NCI-H2227 treated with DMSO at 0.1 percent for 48 hours (cell line): ENCODE measurements at regions not wholly inside any gene's neighbourhood (a gene's known extent, or its start where the extent isn't known, plus 50 kb on each side); places are given as distances from the start of the nearest gene placed in this dataset.

Source experiments
- DNase-seq: peaks from one replicate; lab custom pipeline; 2025; lab: John Stamatoyannopoulos, UW

DNA sequence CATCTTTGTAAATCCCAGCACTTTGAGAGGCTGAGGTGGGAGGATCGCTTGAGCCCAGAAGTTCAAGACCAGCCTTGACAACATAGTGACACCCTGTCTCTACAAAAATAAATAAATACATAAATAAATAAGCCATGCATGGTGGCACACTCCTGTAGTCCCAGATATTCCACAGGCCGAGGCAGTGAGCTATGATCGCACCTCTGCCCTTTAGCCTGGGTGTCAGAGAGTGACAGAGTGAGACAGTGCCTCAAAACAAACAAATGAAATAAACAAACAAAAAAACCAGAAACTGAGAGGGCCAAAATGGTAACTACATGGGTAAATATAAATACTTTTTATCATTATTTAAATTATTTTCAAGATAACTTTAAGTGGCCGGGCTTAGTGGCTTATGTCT is 445.4 kb downstream of the ZIC1 start:
- no peak for DNase-seq

DNA sequence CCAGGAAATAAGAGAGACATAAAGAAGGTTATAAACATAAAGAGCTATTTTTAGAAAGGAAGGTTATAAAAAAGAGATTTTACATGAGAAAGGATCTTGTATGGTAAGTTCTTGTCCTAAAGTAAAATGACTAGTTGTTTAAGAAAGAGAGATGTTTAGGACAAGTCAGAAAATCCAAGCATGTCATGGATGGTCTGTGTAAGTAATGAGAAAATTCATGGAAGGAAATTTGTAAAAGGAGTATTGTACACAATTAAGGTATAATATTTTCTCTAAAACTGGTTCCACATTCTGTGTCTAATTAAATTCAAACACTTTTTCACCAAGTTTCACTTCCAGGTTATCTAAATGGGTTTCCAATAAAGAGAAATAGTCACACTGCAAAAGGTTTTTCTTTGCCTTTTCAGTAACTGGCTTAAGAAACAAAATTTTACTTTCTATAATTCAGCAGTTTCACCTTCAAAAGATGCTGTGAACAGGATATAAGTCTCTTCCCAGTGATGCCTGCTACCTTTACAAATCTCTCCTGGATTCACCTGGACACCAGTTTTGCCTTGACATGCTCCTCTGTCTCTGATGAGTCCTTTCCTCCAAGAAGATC is 455.7 kb downstream of the ZIC1 start:
- DNase-seq: no peak

DNA sequence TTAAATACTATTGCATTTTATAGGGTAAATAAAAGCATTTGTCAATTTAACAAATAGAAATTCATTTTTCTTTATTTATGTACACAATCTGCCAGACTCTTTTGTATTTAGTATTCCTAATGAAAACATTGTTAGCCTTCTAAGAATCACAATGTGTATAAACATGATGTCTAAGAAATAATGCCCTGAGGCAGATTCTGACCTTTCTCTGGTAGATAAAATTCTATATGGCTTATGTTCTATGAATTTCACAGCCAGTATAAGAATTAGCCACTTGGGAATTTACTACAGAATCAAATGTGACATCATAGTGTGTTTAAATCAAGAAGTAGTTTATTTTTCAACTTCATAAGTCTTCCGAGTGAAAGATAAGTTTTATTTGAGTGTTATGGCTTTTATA is 457.4 kb downstream of the ZIC1 start:
- DNase-seq: no peak

DNA sequence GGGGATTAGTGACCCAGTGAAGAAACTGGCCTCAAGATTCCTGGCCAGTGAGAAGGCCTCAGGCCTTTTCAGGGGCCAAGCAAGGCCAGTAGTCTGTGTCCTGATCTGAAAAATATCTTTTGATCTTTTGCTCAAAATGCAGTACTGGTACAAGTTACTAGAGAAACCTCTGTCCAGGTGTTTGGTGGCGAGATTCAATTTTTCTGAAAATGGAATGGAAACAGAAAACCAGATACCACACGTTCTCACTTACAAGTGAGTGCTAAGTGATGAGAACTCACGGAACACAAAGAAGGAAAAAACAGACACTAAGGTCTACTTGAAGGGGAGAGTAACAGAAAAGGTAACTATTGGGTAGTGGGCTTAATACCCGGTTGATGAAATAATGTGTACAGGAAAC is 463.4 kb downstream of the ZIC1 start:
- no peak for DNase-seq

DNA sequence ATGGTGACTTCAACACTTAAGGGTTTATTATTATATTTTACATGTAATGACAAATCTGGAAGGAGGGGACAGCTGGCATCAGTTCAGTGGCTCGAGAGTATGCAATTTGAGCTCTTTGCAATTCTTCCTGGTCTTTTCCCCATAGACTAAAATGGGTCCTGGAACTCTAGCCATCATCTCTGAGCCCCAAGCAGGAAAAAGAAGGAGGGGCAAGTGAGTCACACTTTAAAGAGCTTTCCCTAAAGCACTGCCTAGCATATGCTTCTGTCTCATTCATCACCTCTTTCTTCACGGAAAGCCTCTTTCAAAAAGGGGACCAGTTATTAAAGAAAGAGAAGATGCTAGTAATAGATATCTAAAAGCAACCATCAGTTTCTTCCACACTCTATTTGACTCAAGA is 466.3 kb downstream of the ZIC1 start:
- no peak for DNase-seq

DNA sequence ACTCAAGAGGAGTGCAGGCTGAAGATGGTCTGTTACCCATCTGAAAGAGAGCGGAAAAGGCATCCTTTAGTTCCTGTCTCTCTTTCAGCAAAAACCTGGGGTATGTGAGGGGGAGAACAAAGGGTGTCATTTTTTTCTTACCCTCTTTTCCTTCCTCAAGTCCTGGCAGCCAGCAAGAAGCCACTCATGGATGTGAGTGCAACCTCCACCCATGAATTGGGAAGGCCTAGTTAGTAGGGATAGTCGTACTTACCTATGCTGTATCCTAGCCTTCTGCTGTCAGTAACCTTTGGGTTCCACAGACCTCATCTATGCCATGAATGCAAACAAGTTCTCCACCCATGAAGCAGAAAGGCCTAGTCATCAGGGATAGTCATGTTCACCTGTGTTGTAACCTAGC is 472.8 kb downstream of the ZIC1 start:
- no peak for DNase-seq

DNA sequence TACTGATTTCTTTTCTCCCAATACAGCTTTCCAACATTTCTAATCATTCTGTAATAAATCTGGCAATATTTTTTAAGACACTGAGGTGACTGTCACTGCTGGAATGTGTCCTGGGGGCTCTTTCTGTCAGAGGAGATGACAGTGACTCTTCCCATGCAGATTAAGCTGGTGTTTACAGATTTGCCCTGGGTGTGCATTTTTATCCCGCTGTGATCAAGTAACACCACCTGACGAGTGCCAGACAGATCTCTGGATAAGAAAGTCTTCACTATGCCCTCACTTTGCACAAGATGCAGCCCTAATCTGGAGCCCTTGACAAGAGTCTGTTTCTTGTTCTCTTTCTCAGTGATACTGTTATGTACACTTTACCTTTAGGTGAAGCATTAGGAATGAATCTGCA is 477.7 kb downstream of the ZIC1 start:
- no peak for DNase-seq

DNA sequence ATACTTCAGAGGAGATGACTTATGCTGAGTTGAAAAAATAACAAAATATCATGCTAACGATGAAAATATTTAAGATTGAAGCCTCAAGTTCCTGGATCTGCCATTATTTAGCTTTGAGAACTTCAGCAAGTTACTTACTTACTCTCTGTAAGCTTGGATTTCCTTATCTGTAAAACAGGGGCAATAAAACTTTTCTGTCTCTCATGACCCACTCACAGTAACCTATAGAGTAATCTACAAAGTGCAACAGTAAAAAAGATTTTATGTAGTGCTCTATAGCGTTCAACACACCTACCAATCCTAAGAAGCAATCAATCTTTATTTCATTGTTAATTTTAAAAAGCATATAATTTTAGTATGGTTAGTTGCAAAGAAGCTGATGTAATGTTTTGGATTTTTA is 478.6 kb downstream of the ZIC1 start:
- DNase-seq: no peak

DNA sequence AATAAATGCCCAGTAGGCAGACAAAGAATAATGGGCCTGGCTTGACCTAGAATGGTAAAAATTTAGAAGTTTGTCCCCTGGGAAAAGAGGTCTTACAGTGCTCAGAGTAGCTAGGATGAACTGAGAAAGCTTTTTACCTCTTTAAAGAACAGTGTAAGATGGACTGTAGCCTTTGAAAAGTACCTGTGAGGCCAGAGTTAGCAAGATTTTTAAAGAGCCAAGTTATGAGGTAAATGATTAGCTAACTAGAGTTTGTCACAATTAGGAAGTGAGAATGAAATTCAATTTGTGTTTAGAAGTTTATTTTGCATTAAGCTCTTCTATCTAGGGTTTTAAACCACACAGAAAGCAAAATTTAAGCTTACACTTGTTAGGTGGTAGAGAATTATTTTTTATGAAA is 480.9 kb downstream of the ZIC1 start:
- no peak for DNase-seq

DNA sequence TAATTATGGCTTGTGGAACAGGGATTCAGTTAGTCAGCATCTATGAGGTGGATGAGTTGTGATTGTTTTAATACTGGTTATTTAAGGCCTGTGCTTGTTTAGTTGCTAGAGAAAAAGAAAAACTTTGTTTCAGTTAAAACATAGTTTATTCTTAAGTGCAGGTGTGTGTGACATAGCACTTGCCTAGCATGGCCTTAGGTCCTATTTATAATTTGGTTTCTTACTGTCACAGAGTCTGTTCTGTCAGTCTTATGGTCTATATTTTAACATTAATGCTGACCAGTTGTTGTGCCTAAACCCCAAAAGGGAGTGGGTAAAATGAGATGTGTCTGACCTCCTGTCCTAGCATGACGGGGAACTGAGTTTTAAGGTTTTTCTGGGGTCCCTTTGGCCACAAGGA is 486.3 kb downstream of the ZIC1 start:
- no peak for DNase-seq

DNA sequence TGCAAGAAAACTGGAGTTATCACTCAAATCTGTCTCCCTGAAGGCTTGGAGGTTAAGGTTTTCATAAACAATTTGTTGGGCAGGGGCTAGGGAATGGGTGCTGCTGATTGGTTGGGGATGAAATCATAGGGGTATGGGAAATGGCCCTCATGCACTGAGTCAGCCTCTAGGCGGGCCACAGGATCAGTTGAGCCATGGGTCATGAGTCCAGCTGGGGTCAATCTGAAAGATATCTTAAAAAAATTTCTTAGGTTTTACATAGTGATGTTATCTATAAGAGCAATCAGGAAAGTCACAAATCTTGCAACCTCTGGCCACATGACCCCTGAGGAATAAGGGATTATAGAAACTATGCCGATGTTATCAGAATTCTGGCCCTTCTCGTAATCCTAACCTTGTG is 491.7 kb downstream of the ZIC1 start:
- DNase-seq: no peak

DNA sequence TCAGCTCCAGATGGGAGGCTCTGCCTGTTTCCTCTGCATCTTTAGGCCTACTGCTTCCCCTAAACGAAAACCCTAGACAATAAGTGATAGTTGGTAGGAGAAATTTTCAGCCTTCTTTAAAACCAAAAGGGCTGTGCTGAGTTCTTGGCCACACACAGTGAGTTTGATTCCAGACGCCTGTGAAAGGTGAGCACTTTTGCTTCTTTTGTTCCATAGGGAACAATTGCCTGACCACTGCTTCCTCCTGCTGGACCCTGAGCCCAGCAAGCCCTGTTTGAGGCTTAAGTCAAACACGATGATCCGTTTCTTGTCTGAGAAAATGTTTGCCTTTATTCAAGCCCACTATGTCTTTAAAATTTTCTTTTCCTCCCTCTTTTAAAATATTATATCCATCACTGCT is 493.9 kb downstream of the ZIC1 start:
- no peak for DNase-seq

DNA sequence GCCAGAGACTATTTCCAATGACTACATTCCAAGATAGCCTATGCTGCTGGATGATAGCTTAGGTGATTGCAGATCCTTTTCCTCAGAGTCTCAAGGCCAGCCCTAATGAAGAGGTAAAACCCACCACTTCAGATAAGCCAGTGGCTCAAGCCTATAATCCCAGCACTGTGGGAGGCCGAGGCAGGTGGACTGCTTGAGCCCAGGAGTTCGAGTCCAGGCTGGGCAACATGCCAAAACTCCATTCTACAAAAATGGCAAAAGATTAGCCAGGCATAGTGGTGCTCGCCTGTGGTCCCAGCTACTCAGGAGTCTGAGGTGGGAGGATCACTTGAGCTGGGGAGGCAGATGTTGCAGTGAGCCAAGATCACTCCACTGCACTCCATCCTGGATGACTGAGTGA is 495.3 kb downstream of the ZIC1 start:
- no peak for DNase-seq

DNA sequence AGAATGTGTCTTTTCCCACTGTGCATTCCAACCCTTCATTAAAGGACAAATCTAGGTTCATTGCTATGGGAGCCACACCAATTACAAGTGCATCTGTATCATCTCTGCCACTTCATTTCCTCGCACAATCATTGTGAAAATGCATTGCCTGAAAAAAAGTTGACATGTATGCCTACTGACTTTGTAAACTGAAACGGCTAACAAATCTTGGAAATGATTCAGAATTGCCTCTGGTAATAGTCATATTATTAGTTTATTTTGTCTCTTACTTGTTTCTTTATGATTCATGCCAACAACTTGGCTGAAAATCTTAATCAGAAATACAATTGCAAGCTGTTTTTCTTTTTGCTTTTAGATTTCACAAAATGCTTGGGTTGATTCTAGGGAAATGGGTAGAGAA is 497.1 kb downstream of the ZIC1 start:
- no peak for DNase-seq

DNA sequence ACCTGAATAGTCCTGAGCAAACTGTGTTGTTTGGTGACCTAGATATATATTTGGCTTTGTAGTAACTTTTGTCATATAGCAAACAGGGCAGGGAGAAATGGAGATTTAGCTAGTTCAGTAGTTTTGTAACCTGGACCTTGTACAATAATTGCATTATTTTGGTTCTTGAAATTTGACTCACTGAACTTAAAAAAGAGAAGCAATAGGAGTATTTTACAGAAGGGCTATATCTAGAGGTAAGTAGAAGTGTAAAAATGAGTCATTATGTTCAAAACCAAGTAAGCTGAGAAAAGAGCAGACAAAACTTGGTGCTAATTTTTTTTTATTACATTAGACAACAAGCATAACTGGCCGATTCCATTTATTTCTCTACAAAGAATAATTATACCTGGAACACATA is 505.4 kb downstream of the ZIC1 start:
- no peak for DNase-seq

DNA sequence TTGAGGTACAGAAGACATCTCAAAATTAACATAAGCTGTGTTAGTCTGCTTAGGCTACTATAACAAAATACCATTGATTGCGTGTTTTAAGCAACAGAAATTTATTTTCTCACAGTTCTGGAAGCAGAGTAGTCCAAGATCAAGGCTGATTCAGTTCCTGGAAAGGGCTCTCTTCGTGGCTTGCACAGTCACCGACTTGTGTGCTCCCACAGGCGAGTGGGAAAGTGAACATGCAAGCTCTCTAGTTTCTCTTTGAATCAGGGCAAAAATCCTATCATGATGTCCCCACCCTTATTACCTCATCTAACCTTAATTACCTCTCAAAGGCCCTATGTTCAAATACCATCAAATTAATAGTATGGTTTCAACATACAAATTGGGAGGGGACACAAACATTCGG is 505.9 kb downstream of the ZIC1 start:
- no peak for DNase-seq

DNA sequence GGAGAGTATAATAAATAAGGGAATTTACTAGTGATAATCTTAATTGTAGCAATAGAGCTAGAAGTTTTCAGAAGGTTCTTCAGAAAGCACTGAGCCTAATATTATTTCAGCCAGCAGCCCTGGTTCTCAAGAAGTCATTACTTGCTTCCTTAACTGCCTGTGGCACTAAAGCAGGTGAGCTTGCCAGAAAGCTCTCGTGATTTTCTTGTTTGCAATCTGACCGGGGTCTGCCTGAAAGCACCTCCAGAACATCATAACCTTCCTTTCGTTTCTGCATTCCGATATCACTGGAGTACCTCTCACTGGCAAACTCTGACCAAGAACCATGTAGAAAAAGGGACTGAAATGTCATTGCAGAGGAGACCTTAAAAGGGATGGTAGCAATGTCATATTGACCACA is 510.3 kb downstream of the ZIC1 start:
- DNase-seq: no peak

DNA sequence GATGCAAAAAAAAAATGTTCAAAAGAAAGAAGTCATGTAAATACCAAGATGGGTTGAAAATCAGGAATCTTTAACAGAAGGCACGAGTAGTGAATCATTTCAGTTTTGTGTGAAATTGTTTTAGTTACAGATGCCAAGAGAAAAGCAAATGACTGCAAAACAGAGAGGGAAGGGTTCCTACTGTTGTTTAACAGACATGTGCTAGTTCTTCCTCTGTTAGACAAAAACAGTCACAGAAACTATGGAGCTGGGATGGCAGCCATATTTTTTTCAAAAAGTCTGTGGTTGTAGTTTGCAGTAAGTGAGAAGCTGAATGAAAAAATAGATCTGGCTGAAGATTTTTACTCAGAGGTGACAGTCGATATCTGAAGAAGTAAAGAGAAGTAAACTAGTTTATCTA is 511.9 kb downstream of the ZIC1 start:
- no peak for DNase-seq

DNA sequence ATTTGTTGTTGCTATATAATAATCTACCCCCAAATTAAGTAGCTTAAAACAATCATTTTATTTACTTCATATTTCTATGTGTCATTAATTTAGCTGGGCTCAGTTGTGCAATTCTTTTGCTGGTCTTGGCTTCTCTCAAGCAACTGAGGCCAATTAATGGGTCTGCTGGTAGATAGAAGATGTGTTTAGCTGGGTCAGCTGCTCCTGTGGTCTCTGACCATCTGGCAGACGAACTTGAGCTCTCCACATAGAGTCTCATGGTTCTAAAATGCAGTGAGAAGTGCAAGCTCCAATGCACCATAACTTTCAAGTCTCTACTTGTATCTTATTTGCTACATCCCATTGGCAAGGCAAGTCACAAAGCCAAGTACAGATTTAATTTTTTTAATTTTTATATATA is 515.6 kb downstream of the ZIC1 start:
- DNase-seq: no peak

DNA sequence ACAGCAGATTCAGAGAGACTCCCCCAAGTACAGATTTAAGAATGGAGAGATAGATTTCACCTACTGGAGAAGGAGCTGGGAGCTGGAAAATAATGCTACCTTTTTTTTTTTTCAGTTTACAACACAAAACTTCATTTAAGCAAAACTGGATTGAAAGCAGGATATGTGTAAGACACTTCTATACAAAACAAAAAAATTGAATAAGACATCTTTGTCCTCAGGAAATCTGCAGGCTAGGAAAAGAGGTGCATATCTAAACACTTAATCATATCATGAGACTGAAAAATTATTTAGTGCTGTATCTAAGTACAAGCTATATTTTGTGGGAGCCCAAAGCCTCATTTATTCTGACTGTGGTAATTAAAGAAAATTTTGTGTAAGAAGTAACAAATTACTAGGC is 516.1 kb downstream of the ZIC1 start:
- no peak for DNase-seq

DNA sequence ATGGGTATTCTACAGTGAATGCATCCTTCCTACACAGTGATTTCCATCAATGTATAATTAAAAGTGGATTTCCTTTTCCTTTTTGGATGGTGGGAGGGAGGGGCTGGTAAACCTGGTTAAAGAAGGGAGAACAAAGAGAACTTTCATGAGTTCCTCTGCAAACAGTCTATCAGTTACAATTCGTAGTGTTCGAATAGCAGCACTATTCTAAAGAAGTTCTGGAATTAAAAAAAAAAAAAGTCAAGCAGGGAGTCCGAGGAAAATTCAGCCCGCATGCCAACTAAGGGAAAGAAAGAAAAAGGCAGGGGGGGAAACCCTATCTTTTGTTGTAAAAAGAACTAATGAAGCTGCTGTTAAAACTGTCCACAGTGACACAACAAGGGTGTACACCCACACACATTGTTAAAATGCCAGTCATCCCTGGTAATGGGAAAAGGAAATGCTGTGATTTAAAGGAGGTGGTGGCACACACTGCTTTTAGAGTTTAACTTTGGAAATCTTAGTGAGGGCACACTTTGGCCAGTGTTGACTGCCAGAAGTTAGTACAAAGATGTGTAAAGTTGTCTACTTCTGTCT is 521.2 kb downstream of the ZIC1 start:
- no peak for DNase-seq

DNA sequence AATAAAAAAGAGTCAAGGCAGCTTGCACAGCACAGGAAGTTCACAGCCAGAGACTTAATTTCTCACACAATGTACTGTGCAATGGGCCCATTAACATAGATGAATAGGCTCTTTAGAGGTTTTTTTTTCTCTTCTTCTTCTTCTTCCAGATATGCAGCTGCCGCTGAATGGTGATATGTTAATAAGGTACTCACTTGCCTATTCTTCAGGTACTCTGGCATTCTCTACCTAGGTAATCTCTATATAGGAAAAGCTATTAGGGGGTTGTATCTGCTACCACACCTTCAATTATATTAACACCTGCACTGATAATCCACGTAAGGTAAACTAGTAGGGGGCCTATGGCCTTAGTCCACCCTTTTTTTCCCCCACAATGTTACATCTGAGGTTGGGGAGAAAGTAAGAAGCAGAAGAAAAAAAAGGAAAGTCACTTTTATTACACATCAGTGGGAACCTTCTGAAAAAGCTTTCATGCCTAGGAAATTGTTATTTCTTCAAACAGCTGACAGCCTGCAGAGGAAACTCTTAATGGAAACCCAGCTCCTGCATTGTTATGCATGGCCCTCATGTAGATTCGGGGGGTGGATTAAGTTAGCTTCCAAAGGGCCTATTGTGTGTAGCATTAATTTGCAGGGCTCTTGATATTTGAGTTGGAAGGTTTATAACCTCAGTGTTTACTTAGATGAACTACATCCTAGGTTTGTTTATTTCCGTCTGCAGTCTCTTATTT is 525.5 kb downstream of the ZIC1 start:
- no peak for DNase-seq

DNA sequence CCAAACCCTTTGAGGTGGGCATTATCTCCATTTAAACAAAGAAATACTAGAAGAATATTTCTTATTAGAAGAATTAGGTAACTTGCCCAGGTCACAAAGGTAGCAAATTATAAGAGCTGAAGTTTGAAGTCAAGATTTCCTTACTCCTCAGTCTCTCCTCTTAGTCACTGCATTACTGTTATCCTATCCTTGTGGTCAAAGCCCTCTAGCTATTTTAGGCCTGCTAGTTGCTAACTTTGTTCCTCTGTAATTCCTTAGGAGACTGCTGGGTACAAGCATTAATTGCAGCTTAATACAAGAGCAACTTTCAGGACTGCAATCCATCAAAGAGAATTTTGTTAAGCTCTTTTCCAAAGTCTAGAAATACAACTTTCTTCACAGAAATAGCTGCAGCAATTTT is 528.2 kb downstream of the ZIC1 start:
- no peak for DNase-seq

DNA sequence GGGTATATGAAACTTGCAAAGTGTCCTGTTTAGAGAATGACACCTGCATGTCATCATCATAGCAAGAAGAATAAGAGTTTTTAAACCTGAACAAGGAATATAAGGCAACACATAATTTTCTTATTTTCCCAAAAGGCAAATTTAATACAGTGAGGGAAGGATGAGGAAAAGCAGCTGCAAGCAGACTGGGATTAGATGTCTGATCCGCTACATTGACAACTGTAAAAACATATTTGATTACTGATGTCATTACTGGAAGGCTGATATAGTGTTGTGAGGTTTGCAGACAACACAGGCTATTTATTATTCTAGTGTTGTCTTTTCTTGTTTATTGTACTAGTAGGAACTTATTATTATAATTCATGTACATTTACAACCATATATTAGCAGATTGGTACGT is 528.7 kb downstream of the ZIC1 start:
- DNase-seq: no peak
